Mammary epithelial cell (primary cell): ENCODE measurements at regions not wholly inside any gene's neighbourhood (a gene's known extent, or its start where the extent isn't known, plus 50 kb on each side); places are given as distances from the start of the nearest gene placed in this dataset.

Experiments
- EZH2 ChIP-seq: IDR thresholded peaks from 2 replicates; pipeline ENCODE4 v1.6.1; 2012; ENCODE audit warnings: low read length, inconsistent platforms, borderline replicate concordance
- TF ChIP-seq, protein P1 (sequence below), 2 donors: IDR thresholded peaks in 1 of 2; conservative IDR thresholded peaks in 1 of 2; 2 replicates each; pipeline ENCODE4 v1.5.1; 2011 to 2012; ENCODE audit warnings: inconsistent platforms in 2 of 2, low read length in 2 of 2, mild to moderate bottlenecking in 2 of 2, control low read depth in 1 of 2, low read depth in 1 of 2; ENCODE audit not compliant: insufficient read depth in 1 of 2; ENCODE audit errors: extremely low read depth in 1 of 2

GRCh38 chr10:83754857-83755256, 384.5 kb upstream of the GHITM start:
- TF ChIP-seq, protein P1, sequence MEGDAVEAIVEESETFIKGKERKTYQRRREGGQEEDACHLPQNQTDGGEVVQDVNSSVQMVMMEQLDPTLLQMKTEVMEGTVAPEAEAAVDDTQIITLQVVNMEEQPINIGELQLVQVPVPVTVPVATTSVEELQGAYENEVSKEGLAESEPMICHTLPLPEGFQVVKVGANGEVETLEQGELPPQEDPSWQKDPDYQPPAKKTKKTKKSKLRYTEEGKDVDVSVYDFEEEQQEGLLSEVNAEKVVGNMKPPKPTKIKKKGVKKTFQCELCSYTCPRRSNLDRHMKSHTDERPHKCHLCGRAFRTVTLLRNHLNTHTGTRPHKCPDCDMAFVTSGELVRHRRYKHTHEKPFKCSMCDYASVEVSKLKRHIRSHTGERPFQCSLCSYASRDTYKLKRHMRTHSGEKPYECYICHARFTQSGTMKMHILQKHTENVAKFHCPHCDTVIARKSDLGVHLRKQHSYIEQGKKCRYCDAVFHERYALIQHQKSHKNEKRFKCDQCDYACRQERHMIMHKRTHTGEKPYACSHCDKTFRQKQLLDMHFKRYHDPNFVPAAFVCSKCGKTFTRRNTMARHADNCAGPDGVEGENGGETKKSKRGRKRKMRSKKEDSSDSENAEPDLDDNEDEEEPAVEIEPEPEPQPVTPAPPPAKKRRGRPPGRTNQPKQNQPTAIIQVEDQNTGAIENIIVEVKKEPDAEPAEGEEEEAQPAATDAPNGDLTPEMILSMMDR (conservative IDR thresholded peaks at IDR 0.05 in 1 of 2, IDR thresholded peaks at IDR 0.05 in 1 of 2; ENCODE audit: extremely low read depth in 1 of 2, insufficient read depth in 1 of 2, low read depth in 1 of 2, low read length in 2 of 2), result no peak
- TF ChIP-seq EZH2, result no peak
